C4-2B (cell line): ENCODE measurements at regions not wholly inside any gene's neighbourhood (a gene's known extent, or its start where the extent isn't known, plus 50 kb on each side); places are given as distances from the start of the nearest gene placed in this dataset.

Experiments used
- H3K27ac ChIP-seq: fragments of 450-650 bp; 2 replicates; pipeline ENCODE4 v1.5.1; 2017
- CTCF ChIP-seq: fragments of 450-650 bp; conservative IDR thresholded peaks from 2 replicates; pipeline ENCODE4 v1.5.1; 2017; ENCODE audit warnings: mild to moderate bottlenecking
- ZFX ChIP-seq: fragments of 450-650 bp; IDR thresholded peaks from 2 replicates; pipeline ENCODE4 v1.6.1; 2017

GRCh38 chr1:226482196-226482595 is 66.4 kb upstream of the STUM start:
- peak overlapping the region; percentile 94; the same call in 1 of the 2 replicates for H3K27ac ChIP-seq
- TF ChIP-seq CTCF (no peak), ZFX (no peak)

GRCh38 chr1:226482975-226483700 is 65.4 kb upstream of the STUM start:
- no peak overlapping the region for H3K27ac ChIP-seq
- TF ChIP-seq CTCF (no peak), ZFX (no peak)

DNA sequence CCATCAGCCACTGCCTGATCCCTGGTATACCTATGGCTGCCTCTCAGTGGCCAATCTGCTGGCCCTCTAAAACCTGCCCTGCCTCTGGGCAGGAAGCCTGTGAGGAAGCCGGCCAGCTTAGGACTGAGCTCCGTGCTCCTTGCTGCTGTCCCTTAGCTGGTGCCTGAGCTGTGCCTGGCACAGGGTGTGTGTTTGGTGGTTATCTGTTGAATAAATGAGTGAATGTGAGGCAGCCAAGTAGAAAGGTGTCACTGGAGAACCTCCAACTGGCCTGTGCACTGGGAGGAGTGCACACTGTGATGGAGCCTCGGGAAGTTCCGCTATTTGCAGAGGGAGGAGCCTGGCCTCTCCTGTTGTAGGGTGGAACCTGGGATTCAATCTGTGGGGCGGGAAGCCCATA is 63.4 kb upstream of the STUM start:
- TF ChIP-seq CTCF = no peak
- TF ChIP-seq ZFX = no peak

DNA sequence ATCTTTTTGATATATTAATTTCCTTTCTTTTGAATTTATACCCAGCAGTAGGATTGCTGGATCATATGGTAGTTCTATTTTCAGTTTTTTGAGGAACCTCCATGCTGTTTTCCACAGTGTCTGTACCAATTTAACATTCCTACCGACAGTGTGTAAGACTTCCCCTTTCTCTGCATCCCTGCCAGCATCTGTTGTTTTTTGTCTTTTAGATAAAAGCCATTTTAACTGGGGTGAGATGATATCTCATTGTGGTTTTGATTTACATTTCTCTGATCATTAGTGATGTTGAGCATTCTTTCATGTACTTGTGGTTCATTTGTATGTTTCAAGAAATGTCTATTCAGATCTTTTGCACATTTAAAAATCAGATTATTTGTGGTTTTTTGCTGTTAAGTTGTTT is 62.4 kb upstream of the STUM start:
- no peak overlapping the region for H3K27ac ChIP-seq
- TF ChIP-seq CTCF = no peak
- no peak for TF ChIP-seq ZFX

More for the DNA sequence above, 63.4 kb upstream of the STUM start:
- H3K27ac ChIP-seq = peak overlapping the region; percentile 23

- H3K27ac ChIP-seq = no peak overlapping the region
- TF ChIP-seq CTCF (no peak), ZFX (no peak)
Measured at GRCh38 chr1:226487921-226488320, 60.6 kb upstream of the STUM start.

GRCh38 chr1:226489718-226490425 is 58.7 kb upstream of the STUM start:
- H3K27ac ChIP-seq = no peak overlapping the region
- TF ChIP-seq CTCF = no peak
- no peak for TF ChIP-seq ZFX

DNA sequence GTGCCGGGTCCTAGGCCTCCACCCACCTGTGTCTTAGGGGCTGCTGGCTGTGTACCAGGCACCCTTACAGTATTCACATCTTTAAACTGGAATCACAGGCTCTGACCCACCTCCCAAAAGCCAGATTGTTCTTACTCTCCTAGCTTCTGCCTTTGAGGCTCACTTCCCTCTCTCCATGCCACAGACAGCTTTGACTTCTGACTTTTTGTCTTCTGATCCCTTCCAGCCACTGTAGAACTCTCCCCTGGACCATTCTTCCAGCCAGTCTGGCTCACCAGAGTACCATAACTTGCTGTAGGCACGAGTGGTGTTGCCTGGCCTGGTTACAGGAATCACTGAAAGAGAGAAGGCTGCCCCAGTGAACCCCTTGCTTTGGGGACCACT is 58.1 kb upstream of the STUM start:
- TF ChIP-seq ZFX = no peak
- TF ChIP-seq CTCF = no peak
- no peak overlapping the region for H3K27ac ChIP-seq
